Effector memory CD8-positive, alpha-beta T cell (primary cell): ENCODE measurements at regions not wholly inside any gene's neighbourhood (a gene's known extent, or its start where the extent isn't known, plus 50 kb on each side); places are given as distances from the start of the nearest gene placed in this dataset.
"Not testable (repeated sequence)": the region's sequence is repeated elsewhere in the genome, so short reads cannot be mapped to it uniquely, and the experiment has no call there.

ENCODE experiments used
- ATAC-seq: fragments of 150-1000 bp; cut with Tn5 transposase; replicated peaks from 2 replicates; pipeline ENCODE4 v1.10.0; 2021; ENCODE audit warnings: mild to moderate bottlenecking, moderate library complexity
- DNase-seq, 3 experiments: peaks; one replicate each; pipeline ENCODE4 v3.0.0; 2021
- H3K27ac Mint-ChIP-seq, 2 donors: one replicate each; pipeline ENCODE4 v1.8.0; 2022; ENCODE audit warnings: mild to moderate bottlenecking in 2 of 2, mixed read lengths in 2 of 2, moderate library complexity in 2 of 2
- H3K27me3 Mint-ChIP-seq, 2 donors: one replicate each; pipeline ENCODE4 v1.8.0; 2022; ENCODE audit warnings: mixed read lengths in 2 of 2
- H3K36me3 Mint-ChIP-seq: one replicate; pipeline ENCODE4 v1.8.0; 2022; ENCODE audit warnings: mild to moderate bottlenecking, moderate library complexity, mixed read lengths; ENCODE audit not compliant: insufficient read depth
- H3K4me1 Mint-ChIP-seq, 2 donors: one replicate each; pipeline ENCODE4 v1.8.0; 2022; ENCODE audit warnings: low read depth in 2 of 2, mixed read lengths in 2 of 2
- H3K4me3 Mint-ChIP-seq, 2 donors: one replicate each; pipeline ENCODE4 v1.8.0; 2022; ENCODE audit warnings: mild to moderate bottlenecking in 2 of 2, mixed read lengths in 2 of 2, moderate library complexity in 2 of 2
- H3K9me3 Mint-ChIP-seq, 2 donors: one replicate each; pipeline ENCODE4 v1.8.0; 2022; ENCODE audit warnings: mixed read lengths in 2 of 2

- no peaks in the 10 kb centered on the region for H3K4me1 Mint-ChIP-seq
- no peaks in the 10 kb centered on the region for H3K9me3 Mint-ChIP-seq
- ATAC-seq (no peak), DNase-seq (no peak)
- no peak overlapping the region for H3K4me3 Mint-ChIP-seq
- H3K36me3 Mint-ChIP-seq = no peaks in the 10 kb centered on the region
- H3K27ac Mint-ChIP-seq = no peak overlapping the region
- H3K27me3 Mint-ChIP-seq = peaks cover 6 to 9% of the 10 kb centered on the region in 2 donors
Measured at GRCh38 chr4:72893354-72894066, 176.0 kb downstream of the COX18 start.

- ATAC-seq (no peak), DNase-seq (no peak)
- H3K27me3 Mint-ChIP-seq = peaks cover 0 to 9% of the 10 kb centered on the region in 2 donors
- H3K4me1 Mint-ChIP-seq = no peaks in the 10 kb centered on the region
- no peaks in the 10 kb centered on the region for H3K36me3 Mint-ChIP-seq
- no peak overlapping the region for H3K4me3 Mint-ChIP-seq
- H3K9me3 Mint-ChIP-seq = peaks cover 0 to under 1% of the 10 kb centered on the region in 2 donors
- no peak overlapping the region for H3K27ac Mint-ChIP-seq
Measured at GRCh38 chr4:72888331-72888730, 181.2 kb downstream of the COX18 start.

GRCh38 chr4:72887152-72887551, 182.4 kb downstream of the COX18 start:
- Mint-ChIP-seq H3K27ac (no peak overlapping the region), H3K4me3 (no peak overlapping the region), H3K27me3 (peaks cover 0 to 4% of the 10 kb centered on the region in 2 donors), H3K9me3 (peaks cover 0 to 4% of the 10 kb centered on the region in 2 donors), H3K4me1 (no peaks in the 10 kb centered on the region), H3K36me3 (no peaks in the 10 kb centered on the region)
- ATAC-seq = no peak
- DNase-seq = no peak

- Mint-ChIP-seq H3K36me3 (no peaks in the 10 kb centered on the region), H3K4me3 (no peak overlapping the region), H3K4me1 (no peaks in the 10 kb centered on the region), H3K9me3 (peaks cover 0 to 4% of the 10 kb centered on the region in 2 donors), H3K27me3 (no peaks in the 10 kb centered on the region), H3K27ac (no peak overlapping the region)
- no peak for ATAC-seq
- no peak for DNase-seq
Measured at GRCh38 chr4:72886602-72887001, 182.9 kb downstream of the COX18 start.

- not testable (repeated sequence) for DNase-seq, ATAC-seq, H3K9me3 Mint-ChIP-seq, H3K36me3 Mint-ChIP-seq, H3K27ac Mint-ChIP-seq, H3K4me3 Mint-ChIP-seq, H3K4me1 Mint-ChIP-seq, H3K27me3 Mint-ChIP-seq
Measured at GRCh38 chr4:72884225-72884624, 185.3 kb downstream of the COX18 start.

GRCh38 chr4:72876946-72877345, 192.6 kb downstream of the COX18 start:
- ATAC-seq (no peak), DNase-seq (no peak)
- Mint-ChIP-seq H3K27me3 (no peaks in the 10 kb centered on the region), H3K4me3 (no peak overlapping the region), H3K9me3 (no peaks in the 10 kb centered on the region), H3K27ac (no peak overlapping the region), H3K4me1 (no peaks in the 10 kb centered on the region), H3K36me3 (no peaks in the 10 kb centered on the region)

- Mint-ChIP-seq H3K27me3 (no peaks in the 10 kb centered on the region), H3K27ac (no peak overlapping the region), H3K36me3 (no peaks in the 10 kb centered on the region), H3K4me1 (no peaks in the 10 kb centered on the region), H3K4me3 (no peak overlapping the region), H3K9me3 (no peaks in the 10 kb centered on the region)
- DNase-seq (no peak), ATAC-seq (no peak)
Measured at GRCh38 chr4:72875545-72875944, 194.0 kb downstream of the COX18 start.

GRCh38 chr4:72875138-72875537, 194.4 kb downstream of the COX18 start:
- ATAC-seq (no peak), DNase-seq (no peak)
- Mint-ChIP-seq H3K4me1 (no peaks in the 10 kb centered on the region), H3K27me3 (no peaks in the 10 kb centered on the region), H3K27ac (no peak overlapping the region), H3K36me3 (no peaks in the 10 kb centered on the region), H3K4me3 (no peak overlapping the region), H3K9me3 (no peaks in the 10 kb centered on the region)

GRCh38 chr4:72864898-72865297, 204.6 kb downstream of the COX18 start:
- ATAC-seq = no peak
- H3K27ac Mint-ChIP-seq = no peak overlapping the region

GRCh38 chr4:72864277-72864676, 205.2 kb downstream of the COX18 start:
- not testable (repeated sequence) for H3K27me3 Mint-ChIP-seq, H3K9me3 Mint-ChIP-seq, H3K36me3 Mint-ChIP-seq, ATAC-seq, H3K4me1 Mint-ChIP-seq, H3K4me3 Mint-ChIP-seq, H3K27ac Mint-ChIP-seq, DNase-seq

More at GRCh38 chr4:72864898-72865297, 204.6 kb downstream of the COX18 start:
- no peak for DNase-seq
- Mint-ChIP-seq H3K27me3 (no peaks in the 10 kb centered on the region), H3K36me3 (no peaks in the 10 kb centered on the region), H3K4me3 (no peak overlapping the region), H3K9me3 (peaks cover 0 to 4% of the 10 kb centered on the region in 2 donors), H3K4me1 (no peaks in the 10 kb centered on the region)

GRCh38 chr4:72860766-72861165, 208.8 kb downstream of the COX18 start:
- peaks cover 0 to 4% of the 10 kb centered on the region in 2 donors for H3K9me3 Mint-ChIP-seq
- DNase-seq = no peak
- H3K4me3 Mint-ChIP-seq = no peak overlapping the region
- H3K27me3 Mint-ChIP-seq = no peaks in the 10 kb centered on the region
- no peak overlapping the region for H3K27ac Mint-ChIP-seq
- no peaks in the 10 kb centered on the region for H3K36me3 Mint-ChIP-seq
- H3K4me1 Mint-ChIP-seq = no peaks in the 10 kb centered on the region
- ATAC-seq = no peak

- Mint-ChIP-seq H3K4me1 (no peaks in the 10 kb centered on the region), H3K36me3 (no peaks in the 10 kb centered on the region), H3K27me3 (no peaks in the 10 kb centered on the region), H3K4me3 (no peak overlapping the region), H3K27ac (no peak overlapping the region), H3K9me3 (no peaks in the 10 kb centered on the region)
- DNase-seq (no peak), ATAC-seq (no peak)
Measured at GRCh38 chr4:72858328-72858727, 211.2 kb downstream of the COX18 start.

GRCh38 chr4:72857787-72858186, 211.7 kb downstream of the COX18 start:
- no peak overlapping the region for H3K4me3 Mint-ChIP-seq
- no peak for DNase-seq
- no peak overlapping the region for H3K27ac Mint-ChIP-seq
- no peaks in the 10 kb centered on the region for H3K4me1 Mint-ChIP-seq
- ATAC-seq = no peak
- no peaks in the 10 kb centered on the region for H3K36me3 Mint-ChIP-seq
- H3K9me3 Mint-ChIP-seq = no peaks in the 10 kb centered on the region
- H3K27me3 Mint-ChIP-seq = no peaks in the 10 kb centered on the region

- ATAC-seq (no peak), DNase-seq (no peak)
- no peak overlapping the region for H3K4me3 Mint-ChIP-seq
- no peaks in the 10 kb centered on the region for H3K27me3 Mint-ChIP-seq
- no peak overlapping the region for H3K27ac Mint-ChIP-seq
- H3K36me3 Mint-ChIP-seq = no peaks in the 10 kb centered on the region
- no peaks in the 10 kb centered on the region for H3K4me1 Mint-ChIP-seq
- H3K9me3 Mint-ChIP-seq = peaks cover 0 to 2% of the 10 kb centered on the region in 2 donors
Measured at GRCh38 chr4:72857216-72857615, 212.3 kb downstream of the COX18 start.
